Sigmoid colon (tissue), 6 donors: ENCODE measurements at regions not wholly inside any gene's neighbourhood (a gene's known extent, or its start where the extent isn't known, plus 50 kb on each side); places are given as distances from the start of the nearest gene placed in this dataset.

Experiments
- DNase-seq: peaks from one replicate; pipeline ENCODE4 v3.0.0-alpha.2; 2019
- H3K27ac ChIP-seq, 4 donors: fragments of 200-600 bp; sonication (generic); one replicate each; pipeline ENCODE4 v1.5.1; 2016 to 2019; ENCODE audit warnings: mild to moderate bottlenecking in 1 of 4
- H3K27me3 ChIP-seq, 3 donors: fragments of 200-600 bp; sonication (generic); one replicate each; pipeline ENCODE4 v1.5.1; 2019; ENCODE audit warnings: mild to moderate bottlenecking in 1 of 3
- H3K36me3 ChIP-seq, 4 donors: fragments of 200-600 bp; sonication (generic); one replicate each; pipeline ENCODE4 v1.5.1; 2016 to 2019
- H3K4me1 ChIP-seq, 4 donors: fragments of 200-600 bp; sonication (generic); one replicate each; pipeline ENCODE4 v1.5.1; 2017 to 2019
- H3K4me3 ChIP-seq, 4 donors: fragments of 200-600 bp; sonication (generic); one replicate each; pipeline ENCODE4 v1.5.1; 2017 to 2019; ENCODE audit warnings: mild to moderate bottlenecking in 2 of 4, moderate library complexity in 1 of 4
- H3K9me3 ChIP-seq, 4 donors: fragments of 200-600 bp in 3 of 4; sonication (generic) in 3 of 4; one replicate each; pipeline versions ENCODE4 v1.5.1 to v1.6.1; 2013 to 2019
- EP300 ChIP-seq, 4 donors: sonication (generic); formaldehyde crosslinking; IDR thresholded peaks; one replicate each; pipeline ENCODE4 v1.6.1; 2017; ENCODE audit warnings: antibody characterized with exemption in 4 of 4
- POLR2A ChIP-seq, 2 donors: fragments of 450-650 bp; IDR thresholded peaks; one replicate each; pipeline ENCODE4 v1.6.1; 2016; ENCODE audit warnings: antibody characterized with exemption in 2 of 2, mild to moderate bottlenecking in 2 of 2, moderate library complexity in 2 of 2
- POLR2AphosphoS5 ChIP-seq, 4 donors: sonication (generic); formaldehyde crosslinking; IDR thresholded peaks; one replicate each; pipeline ENCODE4 v1.6.1; 2017; ENCODE audit warnings: antibody characterized with exemption in 4 of 4
- whole genome bisulfite sequencing, 2 donors: extraction: QIAGEN DNeasy Blood & Tissue Kit; methylation state at CpG; one replicate each; pipeline ENCODE4 v1.1.7; 2013; 5-methylcytosine and 5-hydroxymethylcytosine counted together
- intact Hi-C: fragments of 100-400 bp; cut with DNase I; formaldehyde crosslinking; loops from one replicate; pipeline ENCODE4 v1.15.1; 2023
- TF ChIP-seq, protein P1 (sequence below), 4 experiments: fragments of 450-650 bp in 3 of 4; fragments of 200-600 bp in 1 of 4; IDR thresholded peaks; one replicate each; pipeline ENCODE4 v1.5.1; 2016 to 2019; ENCODE audit warnings: antibody characterized with exemption in 4 of 4, mild to moderate bottlenecking in 3 of 4, moderate library complexity in 2 of 4
- donor health status: healthy with polysubstance abuse.
- donor health status: healthy.

DNA sequence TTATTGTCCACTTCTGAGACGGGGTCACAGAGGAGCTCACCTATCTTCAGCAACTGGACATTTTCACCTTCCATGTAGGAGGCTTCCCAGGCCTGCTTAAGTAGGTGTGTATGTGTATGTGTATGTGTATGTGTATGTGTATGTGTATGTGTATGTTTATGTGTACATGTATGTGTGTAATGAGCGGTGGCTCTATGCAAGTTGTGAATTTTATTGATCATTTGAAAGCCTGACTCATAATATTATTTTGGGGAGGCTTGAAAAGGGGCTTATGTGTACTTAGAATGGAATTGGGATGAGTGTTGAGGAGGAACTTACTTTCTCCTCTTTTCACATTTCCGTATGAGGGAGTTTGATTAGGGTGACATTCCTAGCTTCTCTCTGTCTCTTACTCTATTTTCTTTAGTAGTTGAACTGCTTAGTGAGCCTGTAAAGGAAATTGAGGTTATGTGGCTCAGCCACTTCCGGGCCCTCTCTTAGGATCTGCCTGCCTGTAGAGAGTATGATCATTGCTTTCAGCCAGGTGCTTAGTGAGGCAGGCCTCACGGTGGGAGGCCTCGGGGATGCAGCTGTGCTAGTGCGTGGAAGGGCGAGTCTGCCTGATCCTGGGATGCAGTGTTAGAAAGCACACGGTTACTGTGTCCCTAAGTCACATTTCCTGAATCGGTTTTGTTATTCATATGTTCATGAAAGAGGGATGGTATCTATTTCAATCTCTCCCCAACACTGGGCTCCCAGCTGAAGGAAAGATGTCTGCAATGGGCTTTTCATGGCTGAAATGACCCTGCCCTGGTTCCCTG, 61.0 kb downstream of the IER5 start:
- Histone ChIP-seq H3K4me1 (peaks cover 0 to 35% (median 26%) of the 10 kb centered on the region in 4 donors), H3K4me3 (no peak overlapping the region), H3K27me3 (no peaks in the 10 kb centered on the region), H3K36me3 (no peaks in the 10 kb centered on the region), H3K9me3 (no peaks in the 10 kb centered on the region), H3K27ac (peak overlapping the region in 3 of 4 donors; percentile 75 to 92 (median 85))
- WGBS, 2 donors = 54 to 88% methylated on average over 10 of the region's 10 CpGs
- TF ChIP-seq POLR2A (IDR thresholded peaks at IDR 0.05) = no peak
- no peak for TF ChIP-seq EP300 (IDR thresholded peaks at IDR 0.05)
- intact Hi-C loops = loop anchor here (10.0 kb wide), 2 partner anchors 515 to 635 kb away; partner anchors contain the start of gene XPR1
- peak; percentile 25 for DNase-seq

DNA sequence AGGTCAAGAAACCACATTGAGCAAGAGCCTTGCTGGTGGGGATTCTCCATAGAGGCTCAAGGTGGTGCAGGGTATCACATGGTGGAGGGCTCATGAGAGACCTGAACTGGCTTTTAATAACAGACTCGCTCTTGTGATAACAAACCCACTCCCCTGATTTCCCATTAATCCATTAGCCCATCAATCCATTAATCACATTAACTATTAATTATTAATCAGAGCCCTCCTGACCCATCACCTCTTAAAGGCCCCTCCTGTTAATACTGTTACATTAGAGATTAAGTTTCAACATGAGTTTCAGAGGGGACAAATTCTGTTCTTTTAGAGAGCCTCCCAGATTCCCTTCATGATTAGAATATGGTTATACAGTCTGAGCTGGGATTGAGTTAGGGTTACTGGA, 61.8 kb downstream of the IER5 start:
- no peak for DNase-seq
- no peaks in the 10 kb centered on the region for H3K9me3 ChIP-seq
- intact Hi-C loops = no loop called here
- no peaks in the 10 kb centered on the region for H3K27me3 ChIP-seq
- TF ChIP-seq POLR2A (IDR thresholded peaks at IDR 0.05) = no peak
- TF ChIP-seq POLR2AphosphoS5 (IDR thresholded peaks at IDR 0.05) = no peak
- no peak for TF ChIP-seq EP300 (IDR thresholded peaks at IDR 0.05)
- TF ChIP-seq, protein P1, sequence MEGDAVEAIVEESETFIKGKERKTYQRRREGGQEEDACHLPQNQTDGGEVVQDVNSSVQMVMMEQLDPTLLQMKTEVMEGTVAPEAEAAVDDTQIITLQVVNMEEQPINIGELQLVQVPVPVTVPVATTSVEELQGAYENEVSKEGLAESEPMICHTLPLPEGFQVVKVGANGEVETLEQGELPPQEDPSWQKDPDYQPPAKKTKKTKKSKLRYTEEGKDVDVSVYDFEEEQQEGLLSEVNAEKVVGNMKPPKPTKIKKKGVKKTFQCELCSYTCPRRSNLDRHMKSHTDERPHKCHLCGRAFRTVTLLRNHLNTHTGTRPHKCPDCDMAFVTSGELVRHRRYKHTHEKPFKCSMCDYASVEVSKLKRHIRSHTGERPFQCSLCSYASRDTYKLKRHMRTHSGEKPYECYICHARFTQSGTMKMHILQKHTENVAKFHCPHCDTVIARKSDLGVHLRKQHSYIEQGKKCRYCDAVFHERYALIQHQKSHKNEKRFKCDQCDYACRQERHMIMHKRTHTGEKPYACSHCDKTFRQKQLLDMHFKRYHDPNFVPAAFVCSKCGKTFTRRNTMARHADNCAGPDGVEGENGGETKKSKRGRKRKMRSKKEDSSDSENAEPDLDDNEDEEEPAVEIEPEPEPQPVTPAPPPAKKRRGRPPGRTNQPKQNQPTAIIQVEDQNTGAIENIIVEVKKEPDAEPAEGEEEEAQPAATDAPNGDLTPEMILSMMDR (IDR thresholded peaks at IDR 0.05) = no peak
- peaks cover 0 to 35% (median 26%) of the 10 kb centered on the region in 4 donors for H3K4me1 ChIP-seq
- H3K4me3 ChIP-seq = no peak overlapping the region
- no peaks in the 10 kb centered on the region for H3K36me3 ChIP-seq
- WGBS, 2 donors = 97 to 98% methylated on average over 1 of the region's 1 CpG
- H3K27ac ChIP-seq = peak overlapping the region; percentile 75 to 92 (median 86)

DNA sequence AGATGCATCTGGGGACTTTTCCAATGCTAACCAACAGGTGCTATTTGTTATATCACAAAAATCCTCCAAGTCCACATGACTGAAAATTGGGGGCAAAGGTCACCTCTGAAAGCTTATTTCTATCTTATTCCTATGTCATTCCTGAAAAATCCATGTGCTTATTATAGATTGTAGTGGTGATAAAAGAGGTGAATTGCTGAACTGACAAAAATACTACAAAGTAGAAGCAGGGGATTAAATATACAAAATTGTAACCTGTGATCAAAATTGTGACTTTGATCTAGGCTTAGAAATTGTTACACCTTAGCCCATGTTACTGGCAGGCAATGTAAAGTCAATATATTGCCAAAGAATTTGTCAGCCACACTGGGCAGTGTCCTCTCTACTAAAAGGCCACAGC, 62.3 kb downstream of the IER5 start:
- DNase-seq = peak; percentile 3
- H3K9me3 ChIP-seq = no peaks in the 10 kb centered on the region
- intact Hi-C loops = no loop called here
- no peak overlapping the region for H3K4me3 ChIP-seq
- H3K27me3 ChIP-seq = no peaks in the 10 kb centered on the region
- TF ChIP-seq POLR2AphosphoS5 (IDR thresholded peaks at IDR 0.05) (no peak), EP300 (IDR thresholded peaks at IDR 0.05) (no peak), POLR2A (IDR thresholded peaks at IDR 0.05) (no peak)
- TF ChIP-seq, protein P1 (IDR thresholded peaks at IDR 0.05) = no peak
- H3K4me1 ChIP-seq = peaks cover 0 to 35% (median 26%) of the 10 kb centered on the region in 4 donors
- no peaks in the 10 kb centered on the region for H3K36me3 ChIP-seq
- H3K27ac ChIP-seq = peak overlapping the region; percentile 75 to 92 (median 86)

DNA sequence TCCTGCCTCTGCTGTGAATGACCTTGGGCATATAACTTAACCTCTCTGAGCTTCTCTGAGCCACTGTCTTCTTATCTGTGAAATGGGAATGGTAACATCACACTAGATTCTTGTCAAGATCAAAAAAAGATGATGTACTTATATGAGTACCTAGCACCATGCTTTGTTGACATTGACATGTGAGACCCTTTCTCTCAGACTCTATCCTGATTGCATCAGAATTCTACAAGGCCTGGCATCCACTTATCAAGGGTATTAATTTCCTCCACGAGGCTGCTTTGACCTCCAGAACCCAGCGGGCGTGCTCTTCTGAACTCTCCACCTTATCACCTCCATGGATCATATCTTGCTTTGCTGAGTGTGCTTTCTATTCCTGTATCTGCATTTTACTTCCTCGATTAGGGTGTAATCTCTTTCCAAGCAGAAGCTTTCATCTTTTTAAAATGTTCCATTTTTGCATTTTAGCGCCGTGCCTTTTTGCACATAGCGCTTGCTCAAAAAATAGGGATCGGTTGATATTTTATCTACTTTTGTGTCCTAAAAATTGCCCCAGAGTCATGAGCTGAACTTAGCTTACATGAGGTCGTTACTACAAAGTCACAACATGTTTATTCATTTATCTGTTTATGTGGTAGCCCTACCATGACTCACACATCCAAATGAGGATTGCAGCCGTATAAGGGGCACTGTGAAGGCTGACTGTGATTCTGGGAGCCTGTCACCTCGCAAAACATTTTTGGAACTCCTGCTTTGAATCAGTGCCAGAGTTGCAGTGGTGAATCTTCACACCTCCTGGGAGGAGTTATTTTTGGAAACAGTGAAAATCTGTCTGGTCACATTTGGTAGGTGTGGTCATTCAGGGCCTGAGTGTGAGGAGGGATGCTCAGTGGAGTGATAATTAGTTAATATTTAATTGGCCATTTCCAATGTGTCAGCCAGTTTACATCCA, 63.2 kb downstream of the IER5 start:
- Histone ChIP-seq H3K4me1 (peaks cover 0 to 35% (median 26%) of the 10 kb centered on the region in 4 donors), H3K27me3 (no peaks in the 10 kb centered on the region), H3K9me3 (no peaks in the 10 kb centered on the region), H3K4me3 (no peak overlapping the region), H3K27ac (peak overlapping the region; percentile 75 to 92 (median 86)), H3K36me3 (no peaks in the 10 kb centered on the region)
- DNase-seq = peak; percentile 47
- TF ChIP-seq POLR2A (IDR thresholded peaks at IDR 0.05) = no peak
- TF ChIP-seq POLR2AphosphoS5 (IDR thresholded peaks at IDR 0.05) = peak in 3 of 4 donors; percentile 8 to 27 (median 15)
- WGBS, 2 donors = 67 to 70% methylated on average over 11 of the region's 11 CpGs
- intact Hi-C loops = no loop called here

DNA sequence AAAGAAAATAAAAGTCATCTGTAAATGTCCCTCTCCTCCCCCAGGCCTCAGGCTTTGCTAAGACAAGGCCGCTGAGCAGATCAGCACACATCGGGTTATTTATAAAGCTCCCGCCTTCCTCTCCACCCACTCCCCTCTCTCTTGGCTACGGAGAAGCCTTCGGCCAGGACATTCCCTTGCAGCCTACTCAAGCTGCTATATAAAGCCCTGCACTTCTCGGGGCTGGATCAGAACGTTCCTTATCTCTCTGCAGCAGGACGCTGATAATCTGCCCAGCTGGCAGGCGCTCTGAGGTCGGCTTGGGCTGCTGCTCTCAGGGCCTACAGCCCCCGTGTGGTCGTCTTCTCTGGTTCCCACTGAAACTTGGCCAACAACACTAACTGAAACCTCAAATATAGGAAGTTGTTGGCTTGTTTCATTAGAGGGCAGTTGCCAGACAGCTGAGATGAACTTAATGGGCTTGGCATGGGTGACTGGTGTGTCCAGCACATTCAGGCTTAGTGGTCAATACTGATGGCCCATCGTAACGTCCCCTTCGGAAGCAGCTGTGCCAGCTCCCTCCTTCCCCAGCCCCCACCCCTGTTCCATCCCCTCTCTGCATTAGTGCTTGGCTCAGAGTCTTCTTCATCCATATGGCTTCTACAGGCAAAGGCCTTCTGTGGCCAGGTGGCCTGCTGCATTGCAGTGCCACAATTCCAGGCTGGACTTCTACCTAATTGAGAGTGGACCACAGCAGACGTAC, 64.6 kb downstream of the IER5 start:
- peak; percentile 94 for DNase-seq
- peak; percentile 86 to 98 (median 98) for TF ChIP-seq EP300 (IDR thresholded peaks at IDR 0.05)
- TF ChIP-seq POLR2AphosphoS5 (IDR thresholded peaks at IDR 0.05) = peak; percentile 82 to 94 (median 92)
- TF ChIP-seq, protein P1 (IDR thresholded peaks at IDR 0.05) = peak in 2 of 4 experiments; percentile 19 to 36
- TF ChIP-seq POLR2A (IDR thresholded peaks at IDR 0.05) = no peak
- WGBS, 2 donors = 37 to 60% methylated on average over 16 of the region's 16 CpGs
- intact Hi-C loops = no loop called here
- Histone ChIP-seq H3K27ac (peak overlapping the region; percentile 75 to 92 (median 86)), H3K9me3 (no peaks in the 10 kb centered on the region), H3K4me1 (peaks cover 0 to 27% (median 26%) of the 10 kb centered on the region in 4 donors), H3K36me3 (no peaks in the 10 kb centered on the region), H3K27me3 (no peaks in the 10 kb centered on the region), H3K4me3 (peak overlapping the region in 1 of 4 donors; percentile 14)
